GM10266 (cell line): ENCODE measurements at regions not wholly inside any gene's neighbourhood (a gene's known extent, or its start where the extent isn't known, plus 50 kb on each side); places are given as distances from the start of the nearest gene placed in this dataset.

ENCODE experiments used
- DNase-seq: peaks from one replicate; pipeline ENCODE4 v3.0.0; 2012; ENCODE audit errors: extremely low spot score
- TF ChIP-seq, protein P1 (sequence below): IDR thresholded peaks from 2 replicates; pipeline ENCODE4 v1.5.1; 2012; ENCODE audit warnings: mild to moderate bottlenecking, low read depth; ENCODE audit not compliant: control insufficient read depth, insufficient read depth; ENCODE audit errors: missing control alignments

DNA sequence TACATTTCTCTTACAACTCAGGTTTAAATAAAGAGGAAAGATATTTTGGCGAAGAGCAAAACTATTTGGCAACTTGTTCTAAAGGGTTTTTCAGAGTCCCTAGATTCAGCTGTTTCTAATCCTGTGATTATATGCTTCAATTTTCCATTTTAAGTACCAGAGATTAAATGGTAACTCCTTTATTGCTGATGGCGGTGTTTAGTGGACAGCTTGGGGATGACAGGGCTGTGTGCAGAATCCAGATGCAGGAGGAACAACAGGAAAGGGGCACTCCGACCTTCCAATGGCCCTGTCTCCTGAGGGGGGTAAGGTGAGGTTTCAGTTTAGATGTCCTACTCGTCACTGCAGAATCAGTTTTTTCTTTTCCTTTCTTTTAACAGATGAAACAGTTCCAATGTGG lies 405.0 kb downstream of the PDCD6IP start:
- TF ChIP-seq, protein P1, sequence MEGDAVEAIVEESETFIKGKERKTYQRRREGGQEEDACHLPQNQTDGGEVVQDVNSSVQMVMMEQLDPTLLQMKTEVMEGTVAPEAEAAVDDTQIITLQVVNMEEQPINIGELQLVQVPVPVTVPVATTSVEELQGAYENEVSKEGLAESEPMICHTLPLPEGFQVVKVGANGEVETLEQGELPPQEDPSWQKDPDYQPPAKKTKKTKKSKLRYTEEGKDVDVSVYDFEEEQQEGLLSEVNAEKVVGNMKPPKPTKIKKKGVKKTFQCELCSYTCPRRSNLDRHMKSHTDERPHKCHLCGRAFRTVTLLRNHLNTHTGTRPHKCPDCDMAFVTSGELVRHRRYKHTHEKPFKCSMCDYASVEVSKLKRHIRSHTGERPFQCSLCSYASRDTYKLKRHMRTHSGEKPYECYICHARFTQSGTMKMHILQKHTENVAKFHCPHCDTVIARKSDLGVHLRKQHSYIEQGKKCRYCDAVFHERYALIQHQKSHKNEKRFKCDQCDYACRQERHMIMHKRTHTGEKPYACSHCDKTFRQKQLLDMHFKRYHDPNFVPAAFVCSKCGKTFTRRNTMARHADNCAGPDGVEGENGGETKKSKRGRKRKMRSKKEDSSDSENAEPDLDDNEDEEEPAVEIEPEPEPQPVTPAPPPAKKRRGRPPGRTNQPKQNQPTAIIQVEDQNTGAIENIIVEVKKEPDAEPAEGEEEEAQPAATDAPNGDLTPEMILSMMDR, result no peak
- DNase-seq, result no peak

DNA sequence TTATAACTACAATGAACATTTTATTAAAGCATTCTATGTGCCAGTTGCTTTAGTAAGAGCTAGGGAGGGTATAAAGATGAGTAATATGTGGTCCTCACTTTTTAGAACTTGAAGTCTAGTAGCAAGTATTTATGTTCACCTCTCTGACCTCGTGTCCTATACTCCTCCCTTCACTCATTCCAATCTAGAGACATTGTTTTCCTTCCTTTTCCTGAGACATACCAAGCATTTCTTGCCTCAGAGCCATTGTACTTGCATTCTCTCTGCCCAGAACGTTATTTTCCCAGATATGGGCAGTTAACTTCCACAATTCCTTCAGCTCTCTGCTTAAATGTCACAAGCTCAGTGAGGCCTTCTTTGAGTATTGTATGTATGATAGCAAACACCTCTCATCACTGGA lies 408.6 kb downstream of the PDCD6IP start:
- TF ChIP-seq, protein P1, result no peak
- no peak for DNase-seq

DNA sequence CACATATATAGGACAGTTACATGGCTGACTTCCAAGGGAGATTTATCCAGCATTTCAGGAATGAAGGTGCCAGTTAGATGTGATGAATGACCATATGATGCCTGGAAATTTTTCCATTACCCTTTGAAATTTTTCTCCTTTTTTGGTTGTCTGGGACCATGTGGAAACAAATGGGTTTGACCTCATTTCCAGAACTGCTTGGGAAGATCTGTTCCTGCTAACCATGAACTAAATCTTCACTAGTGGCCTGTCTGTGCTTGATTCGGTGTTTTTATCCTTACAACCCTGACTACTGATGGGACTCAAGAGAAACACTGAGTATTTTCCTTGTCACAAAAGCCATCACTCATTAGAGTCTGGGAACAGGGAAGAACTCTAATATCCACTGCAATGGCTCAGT lies 409.4 kb downstream of the PDCD6IP start:
- TF ChIP-seq, protein P1, result no peak
- DNase-seq, result no peak

DNA sequence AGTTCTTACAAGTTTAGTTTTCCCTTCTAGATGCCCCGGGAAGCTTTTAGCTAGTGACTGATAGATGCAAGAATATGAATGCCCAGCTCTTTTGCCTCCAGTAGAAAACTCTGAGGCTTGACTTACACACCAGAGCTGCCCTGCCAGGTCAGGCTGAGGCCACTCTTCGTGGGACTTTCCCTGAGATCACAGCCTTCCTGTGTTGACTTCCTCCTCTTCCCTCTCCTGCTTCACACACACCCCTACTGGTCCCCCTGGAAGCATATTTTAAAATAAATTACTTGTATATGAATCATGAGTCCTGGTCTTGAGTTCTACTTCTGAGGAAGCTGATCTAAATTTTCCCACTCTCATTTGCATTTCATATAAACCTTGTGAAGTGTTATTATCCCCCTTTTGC lies 413.7 kb downstream of the PDCD6IP start:
- peak; percentile 11 for DNase-seq
- TF ChIP-seq, protein P1, result no peak

DNA sequence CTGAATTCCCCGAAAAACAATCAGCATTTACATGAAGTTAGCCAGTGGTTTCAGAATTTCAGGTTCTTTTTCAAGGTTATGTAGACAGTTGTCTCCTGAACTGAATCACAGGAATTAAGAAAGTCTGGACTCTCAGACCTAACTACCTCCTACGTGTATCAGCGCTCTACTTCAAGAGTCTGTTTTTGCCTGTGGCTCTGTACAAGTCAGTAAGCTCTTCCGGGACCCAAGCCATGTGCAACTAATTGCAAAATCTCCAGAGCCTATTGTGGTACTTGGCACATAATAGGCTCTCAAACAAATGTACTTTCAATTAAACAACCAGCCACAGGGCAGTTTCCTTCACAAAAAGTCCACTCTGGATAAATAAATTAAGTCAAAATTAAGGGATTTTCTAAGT lies 414.2 kb downstream of the PDCD6IP start:
- no peak for DNase-seq
- TF ChIP-seq, protein P1, result no peak

DNA sequence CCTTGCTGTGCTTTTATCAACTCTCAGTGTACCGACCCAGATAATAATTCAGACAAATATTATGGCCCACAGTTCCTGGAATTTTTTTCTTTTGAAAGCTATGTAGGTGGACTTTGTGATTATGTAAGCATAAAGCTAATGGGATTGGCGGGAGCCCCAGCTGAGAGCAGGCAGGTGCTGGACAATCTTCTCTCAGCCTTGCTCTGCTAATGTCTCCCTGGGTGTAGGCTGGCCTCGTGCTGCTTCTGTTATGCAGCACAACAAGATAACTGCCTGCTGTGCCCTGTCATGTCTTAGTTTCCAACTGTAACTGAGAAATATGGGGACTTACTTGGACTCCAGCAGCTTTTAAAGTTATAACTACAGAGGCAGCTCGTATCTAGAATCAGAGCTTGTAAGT lies 415.0 kb downstream of the PDCD6IP start:
- DNase-seq, result no peak
- TF ChIP-seq, protein P1, result no peak

DNA sequence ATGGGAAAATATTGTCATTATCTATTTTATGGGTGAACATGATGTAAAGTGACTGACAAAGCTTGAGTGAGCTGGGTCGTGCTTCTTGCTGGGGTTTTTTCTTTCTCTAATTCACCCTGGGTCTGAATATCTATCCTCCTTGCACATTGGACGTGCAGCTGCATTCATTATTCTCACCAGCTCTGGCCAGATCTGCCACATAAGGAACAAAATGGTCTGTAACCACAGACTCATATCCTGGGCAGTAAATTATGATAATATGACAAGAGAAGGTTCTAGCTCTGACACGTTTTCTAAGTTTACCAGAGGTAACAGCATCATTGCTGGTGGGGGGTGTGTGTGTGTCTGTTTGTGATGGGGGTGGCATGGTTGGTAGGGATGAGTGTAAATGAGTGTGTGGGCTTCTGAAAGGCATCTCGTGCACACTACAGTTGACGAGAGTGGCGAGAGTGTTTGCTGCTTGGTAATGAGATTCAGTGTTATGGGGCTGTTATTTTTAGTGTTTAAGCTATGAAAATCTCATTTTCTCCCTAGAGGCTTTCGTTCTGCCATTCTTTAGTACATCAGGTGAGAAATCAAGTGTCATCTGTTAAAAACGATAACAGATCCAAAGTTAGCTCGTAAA lies 418.4 kb downstream of the PDCD6IP start:
- DNase-seq, result no peak
- TF ChIP-seq, protein P1, result no peak
